ENCODE measurements at regions not wholly inside any gene's neighbourhood (a gene's known extent, or its start where the extent isn't known, plus 50 kb on each side); places are given as distances from the start of the nearest gene placed in this dataset.

DNA sequence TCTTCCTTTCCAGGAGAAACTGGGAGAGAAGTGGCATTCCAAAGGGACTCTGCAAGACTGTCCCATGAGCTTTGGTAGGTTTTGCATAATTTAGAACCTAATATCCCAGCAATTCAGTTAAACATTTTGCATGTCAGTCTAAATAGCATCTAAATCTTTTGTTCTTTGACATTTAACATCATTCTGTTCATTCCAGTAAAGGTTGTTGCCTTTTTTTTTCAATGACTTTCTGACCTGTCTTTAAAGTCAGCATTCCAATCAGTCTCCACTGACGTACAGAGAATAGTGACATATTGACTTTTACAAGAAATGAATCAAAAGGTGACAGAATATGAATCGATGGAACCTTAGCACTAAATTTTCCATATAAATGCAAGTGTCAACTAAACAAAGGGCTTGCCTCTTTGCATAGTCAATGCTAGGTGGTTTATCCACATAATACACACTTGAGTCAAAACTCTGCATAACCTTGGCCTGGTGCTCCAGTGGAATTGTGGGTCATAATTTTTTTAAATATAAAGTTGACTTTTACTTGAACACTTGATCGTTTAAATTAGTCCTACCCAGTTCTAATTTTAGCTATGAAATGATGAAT lies 370.1 kb downstream of the CNTN6 start:
- no peak for TF ChIP-seq CTCF (IDR thresholded peaks at IDR 0.05)
- TF ChIP-seq POLR2A (IDR thresholded peaks at IDR 0.05), result no peak
- TF ChIP-seq POLR2AphosphoS5 (IDR thresholded peaks at IDR 0.05), result no peak
- no peak for TF ChIP-seq EP300 (IDR thresholded peaks at IDR 0.05)

Data from gastroesophageal sphincter (tissue), 3 donors.